GM23338 (cell line): ENCODE measurements at regions not wholly inside any gene's neighbourhood (a gene's known extent, or its start where the extent isn't known, plus 50 kb on each side); places are given as distances from the start of the nearest gene placed in this dataset.

Experiments
- ATAC-seq: fragments of 200-7000 bp; cut with Tn5 transposase; 3 replicates; pipeline ENCODE4 v1.9.1; 2020
- DNase-seq: peaks from one replicate; pipeline ENCODE4 v3.0.0-alpha.2; 2015; ENCODE audit warnings: low spot score
- H2AFZ ChIP-seq: fragments of 200-600 bp; sonication (generic); 2 replicates; pipeline ENCODE4 v1.8.0; 2016; ENCODE audit warnings: antibody characterized with exemption, mild to moderate bottlenecking, moderate library complexity
- H3F3A ChIP-seq: fragments of 200-600 bp; sonication (generic); replicated peaks from 2 replicates; pipeline ENCODE4 v1.8.0; 2017; ENCODE audit warnings: antibody characterized with exemption, mixed run types, low read depth
- H3K27ac ChIP-seq: fragments of 200-600 bp; sonication (generic); 2 replicates; pipeline ENCODE4 v1.6.1; 2016; ENCODE audit warnings: low read depth
- H3K27me3 ChIP-seq: fragments of 200-600 bp; sonication (generic); 2 replicates; pipeline ENCODE4 v1.8.0; 2016; ENCODE audit warnings: mild to moderate bottlenecking, mixed run types, moderate library complexity; ENCODE audit not compliant: insufficient read depth
- H3K36me3 ChIP-seq: fragments of 200-600 bp; sonication (generic); 2 replicates; pipeline ENCODE4 v1.8.0; 2016; ENCODE audit warnings: mild to moderate bottlenecking; ENCODE audit not compliant: insufficient read depth
- H3K4me1 ChIP-seq: fragments of 200-600 bp; sonication (generic); 2 replicates; pipeline ENCODE4 v1.8.0; 2016; ENCODE audit warnings: mild to moderate bottlenecking, moderate library complexity; ENCODE audit not compliant: insufficient read depth
- H3K4me2 ChIP-seq: fragments of 200-600 bp; sonication (generic); 2 replicates; pipeline ENCODE4 v1.7.1; 2017; ENCODE audit warnings: mixed run types
- H3K4me3 ChIP-seq: fragments of 200-600 bp; sonication (generic); 2 replicates; pipeline ENCODE4 v1.6.1; 2016; ENCODE audit warnings: mixed run types
- H3K79me2 ChIP-seq: fragments of 200-600 bp; sonication (generic); replicated peaks from 2 replicates; pipeline ENCODE4 v1.8.0; 2017; ENCODE audit warnings: mild to moderate bottlenecking; ENCODE audit not compliant: insufficient read depth
- H3K9me2 ChIP-seq: fragments of 200-600 bp; sonication (generic); 2 replicates; pipeline ENCODE4 v1.8.0; 2017; ENCODE audit not compliant: insufficient read depth
- H4K20me1 ChIP-seq: fragments of 200-600 bp; sonication (generic); replicated peaks from 2 replicates; pipeline ENCODE4 v1.8.0; 2017; ENCODE audit warnings: mild to moderate bottlenecking; ENCODE audit not compliant: insufficient read depth
- H3K27ac Mint-ChIP-seq: 2 replicates; pipeline ENCODE4 v1.8.0; 2020; ENCODE audit warnings: inconsistent platforms, mild to moderate bottlenecking, moderate library complexity, mixed read lengths
- H3K27me3 Mint-ChIP-seq: 3 replicates; pipeline ENCODE4 v1.8.0; 2022; ENCODE audit warnings: low read depth, mild to moderate bottlenecking, moderate library complexity, mixed read lengths, inconsistent platforms; ENCODE audit not compliant: insufficient read depth, poor library complexity
- H3K36me3 Mint-ChIP-seq: 3 replicates; pipeline ENCODE4 v1.8.0; 2021; ENCODE audit warnings: low read depth, mild to moderate bottlenecking, inconsistent platforms, moderate library complexity, mixed read lengths
- H3K4me1 Mint-ChIP-seq: 3 replicates; pipeline ENCODE4 v1.8.0; 2020; ENCODE audit warnings: mild to moderate bottlenecking, inconsistent platforms, mixed read lengths
- H3K4me3 Mint-ChIP-seq: 3 replicates; pipeline ENCODE4 v1.8.0; 2021; ENCODE audit warnings: moderate library complexity, mild to moderate bottlenecking, inconsistent platforms, mixed read lengths
- H3K9me3 Mint-ChIP-seq: 3 replicates; pipeline ENCODE4 v1.8.0; 2020; ENCODE audit warnings: moderate library complexity, mild to moderate bottlenecking, inconsistent platforms, mixed read lengths
- EZH2 ChIP-seq: fragments of 200-600 bp; sonication (generic); IDR thresholded peaks from one replicate; pipeline ENCODE4 v1.8.0; 2017; ENCODE audit warnings: antibody characterized with exemption, mild to moderate bottlenecking, low read depth; ENCODE audit not compliant: unreplicated experiment
- JUNB ChIP-seq: IDR thresholded peaks from one replicate; pipeline ENCODE4 v1.6.1; 2016; ENCODE audit warnings: antibody characterized with exemption; ENCODE audit not compliant: unreplicated experiment
- NANOG ChIP-seq: IDR thresholded peaks from 2 replicates; pipeline ENCODE4 v1.6.1; 2016; ENCODE audit warnings: antibody characterized with exemption, borderline replicate concordance
- POLR2AphosphoS5 ChIP-seq: IDR thresholded peaks from 2 replicates; pipeline ENCODE4 v1.6.1; 2016; ENCODE audit warnings: antibody characterized with exemption, low read depth
- ZNF114 ChIP-seq: fragments of 250-450 bp; sonication (Bioruptor Pico); IDR thresholded peaks from 2 replicates; pipeline ENCODE4 v1.5.0; 2020; ENCODE audit warnings: mild to moderate bottlenecking, moderate library complexity
- TF ChIP-seq, protein P1 (sequence below): IDR thresholded peaks from 2 replicates; pipeline ENCODE4 v1.6.1; 2016; ENCODE audit warnings: antibody characterized with exemption
- TF ChIP-seq, protein P2 (sequence below): IDR thresholded peaks from one replicate; pipeline ENCODE4 v1.6.1; 2018; ENCODE audit warnings: antibody characterized with exemption; ENCODE audit not compliant: unreplicated experiment

DNA sequence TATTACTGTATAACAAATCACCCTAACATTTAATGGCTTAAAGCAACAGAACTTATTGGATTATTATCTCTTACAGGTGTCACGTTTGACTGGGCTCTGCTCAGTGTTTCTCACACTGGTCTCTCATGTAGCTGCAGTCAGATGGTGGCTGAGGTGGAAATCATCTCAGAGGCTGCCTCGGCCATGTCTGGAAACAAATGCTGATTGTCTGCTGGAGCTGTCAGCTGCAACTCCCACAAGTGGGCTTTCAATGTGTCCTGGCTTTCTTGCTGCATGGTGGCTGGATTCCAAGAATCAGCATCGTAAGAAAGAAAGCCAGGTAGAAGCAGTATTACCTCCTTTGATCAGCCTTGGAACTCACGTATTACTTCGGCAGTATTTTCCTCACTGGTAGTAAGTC, 277.6 kb downstream of the SPANXN1 start:
- Histone ChIP-seq H2AFZ (no peak overlapping the region), H3K27me3 (no peaks in the 10 kb centered on the region), H3K36me3 (no peaks in the 10 kb centered on the region), H3K79me2 (no peaks in the 10 kb centered on the region), H3K4me3 (no peak overlapping the region), H3K27ac (no peak overlapping the region), H3K9me2 (no peaks in the 10 kb centered on the region), H3F3A (no peaks in the 10 kb centered on the region), H4K20me1 (no peaks in the 10 kb centered on the region), H3K4me2 (no peak overlapping the region), H3K4me1 (no peaks in the 10 kb centered on the region)
- Mint-ChIP-seq H3K4me1 (no peaks in the 10 kb centered on the region), H3K4me3 (no peak overlapping the region), H3K27ac (no peak overlapping the region), H3K9me3 (peaks cover 72% of the 10 kb centered on the region), H3K27me3 (no peaks in the 10 kb centered on the region), H3K36me3 (peaks cover 10% of the 10 kb centered on the region; the same call in 2 of the 3 replicates)
- no peak for TF ChIP-seq POLR2AphosphoS5
- TF ChIP-seq, protein P1, sequence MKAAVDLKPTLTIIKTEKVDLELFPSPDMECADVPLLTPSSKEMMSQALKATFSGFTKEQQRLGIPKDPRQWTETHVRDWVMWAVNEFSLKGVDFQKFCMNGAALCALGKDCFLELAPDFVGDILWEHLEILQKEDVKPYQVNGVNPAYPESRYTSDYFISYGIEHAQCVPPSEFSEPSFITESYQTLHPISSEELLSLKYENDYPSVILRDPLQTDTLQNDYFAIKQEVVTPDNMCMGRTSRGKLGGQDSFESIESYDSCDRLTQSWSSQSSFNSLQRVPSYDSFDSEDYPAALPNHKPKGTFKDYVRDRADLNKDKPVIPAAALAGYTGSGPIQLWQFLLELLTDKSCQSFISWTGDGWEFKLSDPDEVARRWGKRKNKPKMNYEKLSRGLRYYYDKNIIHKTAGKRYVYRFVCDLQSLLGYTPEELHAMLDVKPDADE, result no peak
- no peak for TF ChIP-seq ZNF114
- TF ChIP-seq, protein P2, sequence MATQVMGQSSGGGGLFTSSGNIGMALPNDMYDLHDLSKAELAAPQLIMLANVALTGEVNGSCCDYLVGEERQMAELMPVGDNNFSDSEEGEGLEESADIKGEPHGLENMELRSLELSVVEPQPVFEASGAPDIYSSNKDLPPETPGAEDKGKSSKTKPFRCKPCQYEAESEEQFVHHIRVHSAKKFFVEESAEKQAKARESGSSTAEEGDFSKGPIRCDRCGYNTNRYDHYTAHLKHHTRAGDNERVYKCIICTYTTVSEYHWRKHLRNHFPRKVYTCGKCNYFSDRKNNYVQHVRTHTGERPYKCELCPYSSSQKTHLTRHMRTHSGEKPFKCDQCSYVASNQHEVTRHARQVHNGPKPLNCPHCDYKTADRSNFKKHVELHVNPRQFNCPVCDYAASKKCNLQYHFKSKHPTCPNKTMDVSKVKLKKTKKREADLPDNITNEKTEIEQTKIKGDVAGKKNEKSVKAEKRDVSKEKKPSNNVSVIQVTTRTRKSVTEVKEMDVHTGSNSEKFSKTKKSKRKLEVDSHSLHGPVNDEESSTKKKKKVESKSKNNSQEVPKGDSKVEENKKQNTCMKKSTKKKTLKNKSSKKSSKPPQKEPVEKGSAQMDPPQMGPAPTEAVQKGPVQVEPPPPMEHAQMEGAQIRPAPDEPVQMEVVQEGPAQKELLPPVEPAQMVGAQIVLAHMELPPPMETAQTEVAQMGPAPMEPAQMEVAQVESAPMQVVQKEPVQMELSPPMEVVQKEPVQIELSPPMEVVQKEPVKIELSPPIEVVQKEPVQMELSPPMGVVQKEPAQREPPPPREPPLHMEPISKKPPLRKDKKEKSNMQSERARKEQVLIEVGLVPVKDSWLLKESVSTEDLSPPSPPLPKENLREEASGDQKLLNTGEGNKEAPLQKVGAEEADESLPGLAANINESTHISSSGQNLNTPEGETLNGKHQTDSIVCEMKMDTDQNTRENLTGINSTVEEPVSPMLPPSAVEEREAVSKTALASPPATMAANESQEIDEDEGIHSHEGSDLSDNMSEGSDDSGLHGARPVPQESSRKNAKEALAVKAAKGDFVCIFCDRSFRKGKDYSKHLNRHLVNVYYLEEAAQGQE, result no peak
- ATAC-seq (no peak), DNase-seq (no peak)

DNA sequence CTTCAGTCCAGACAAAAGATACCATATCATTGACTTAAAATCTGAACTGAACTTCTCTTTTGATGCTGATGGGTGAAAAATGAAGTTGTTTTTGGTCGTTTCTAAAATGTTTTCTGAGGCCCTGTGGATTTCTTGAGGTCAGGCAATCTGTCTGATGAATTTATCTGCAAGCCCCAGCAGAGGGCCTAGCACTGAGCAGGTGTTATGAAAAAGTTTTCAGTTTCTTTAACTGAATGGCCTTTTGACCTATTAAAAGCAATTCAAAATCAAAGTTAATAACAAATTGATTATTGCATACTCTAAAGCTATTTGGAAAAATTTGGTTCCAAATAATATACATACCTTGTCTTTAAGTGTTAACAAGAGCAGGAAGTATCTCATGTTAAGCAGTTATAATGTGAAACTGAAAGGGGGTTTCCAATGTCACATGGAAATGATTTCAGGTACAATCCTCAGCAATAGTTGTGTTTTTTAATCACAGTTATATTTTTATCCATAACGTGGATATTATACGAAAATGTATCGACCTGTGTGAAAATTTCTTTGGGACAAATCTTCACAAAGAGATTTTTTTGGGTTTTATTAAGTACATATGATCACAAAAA, 285.0 kb downstream of the SPANXN1 start:
- no peak overlapping the region for H3K27ac ChIP-seq
- no peaks in the 10 kb centered on the region for H4K20me1 ChIP-seq
- no peaks in the 10 kb centered on the region for H3K27me3 Mint-ChIP-seq
- no peaks in the 10 kb centered on the region for H3K27me3 ChIP-seq
- no peaks in the 10 kb centered on the region for H3K9me2 ChIP-seq
- DNase-seq, result no peak
- no peaks in the 10 kb centered on the region for H3K79me2 ChIP-seq
- H3K4me3 ChIP-seq, result no peak overlapping the region
- no peaks in the 10 kb centered on the region for H3K36me3 ChIP-seq
- peaks cover 72% of the 10 kb centered on the region for H3K9me3 Mint-ChIP-seq
- H3K4me2 ChIP-seq, result no peak overlapping the region
- H3K4me1 Mint-ChIP-seq, result no peaks in the 10 kb centered on the region
- H3K4me3 Mint-ChIP-seq, result no peak overlapping the region
- H3K36me3 Mint-ChIP-seq, result peaks cover 8% of the 10 kb centered on the region
- H3F3A ChIP-seq, result no peaks in the 10 kb centered on the region
- no peak overlapping the region for H3K27ac Mint-ChIP-seq
- no peak for TF ChIP-seq NANOG
- TF ChIP-seq EZH2, result no peak
- H2AFZ ChIP-seq, result no peak overlapping the region
- no peaks in the 10 kb centered on the region for H3K4me1 ChIP-seq
- ATAC-seq, result no peak

DNA sequence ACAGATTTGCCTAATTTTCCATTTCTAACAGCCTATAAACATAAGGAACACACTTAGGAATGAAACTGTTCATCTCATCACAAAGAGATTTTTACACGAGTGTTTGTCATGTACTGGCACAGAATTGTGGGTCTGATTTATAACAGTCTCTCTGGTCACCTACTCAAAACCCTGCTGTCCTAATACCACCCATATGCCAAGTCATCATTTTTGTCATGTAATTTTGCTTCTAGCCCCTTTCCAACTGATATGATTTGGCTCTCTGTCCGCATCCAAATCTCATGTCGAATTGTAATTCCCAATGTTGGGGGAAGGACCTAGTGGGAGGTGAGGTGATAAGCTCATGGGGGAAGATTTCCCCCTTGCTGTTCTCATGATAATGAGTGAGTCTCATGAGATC, 284.1 kb upstream of the SLITRK2 start:
- Histone ChIP-seq H3K27me3 (no peaks in the 10 kb centered on the region), H4K20me1 (no peaks in the 10 kb centered on the region), H3K9me2 (no peaks in the 10 kb centered on the region), H2AFZ (no peak overlapping the region), H3K4me1 (no peaks in the 10 kb centered on the region), H3K36me3 (no peaks in the 10 kb centered on the region), H3K27ac (no peak overlapping the region), H3K4me3 (no peak overlapping the region), H3F3A (no peaks in the 10 kb centered on the region), H3K4me2 (no peak overlapping the region), H3K79me2 (no peaks in the 10 kb centered on the region)
- Mint-ChIP-seq H3K9me3 (peaks cover 66% of the 10 kb centered on the region), H3K27me3 (no peaks in the 10 kb centered on the region), H3K4me1 (no peaks in the 10 kb centered on the region), H3K36me3 (peaks cover 8% of the 10 kb centered on the region), H3K27ac (no peak overlapping the region), H3K4me3 (no peak overlapping the region)
- no peak for TF ChIP-seq JUNB
- TF ChIP-seq, protein P1, result no peak
- ATAC-seq, result no peak
- DNase-seq, result no peak
